DMS79 (cell line): ENCODE measurements at regions not wholly inside any gene's neighbourhood (a gene's known extent, or its start where the extent isn't known, plus 50 kb on each side); places are given as distances from the start of the nearest gene placed in this dataset.

Experiments
- DNase-seq: peaks from one replicate; lab custom pipeline; 2025; lab: John Stamatoyannopoulos, UW

GRCh38 chr4:136841526-136841925, 690.8 kb downstream of the PCDH18 start:
- no peak for DNase-seq

- no peak for DNase-seq
Observed at GRCh38 chr4:136838607-136839006, 693.7 kb downstream of the PCDH18 start.

GRCh38 chr4:136831553-136831952, 700.7 kb downstream of the PCDH18 start:
- no peak for DNase-seq

GRCh38 chr4:136829280-136829679, 703.0 kb downstream of the PCDH18 start:
- DNase-seq, result no peak

- no peak for DNase-seq
Observed at GRCh38 chr4:136823020-136823419, 709.3 kb downstream of the PCDH18 start.

GRCh38 chr4:136818811-136819330, 713.4 kb downstream of the PCDH18 start:
- DNase-seq, result no peak

GRCh38 chr4:136812100-136812880, 720.0 kb downstream of the PCDH18 start:
- DNase-seq, result no peak

GRCh38 chr4:136811496-136812077, 720.7 kb downstream of the PCDH18 start:
- no peak for DNase-seq

GRCh38 chr4:136810626-136811025, 721.7 kb downstream of the PCDH18 start:
- DNase-seq, result no peak

- no peak for DNase-seq
Observed at GRCh38 chr4:136806844-136807243, 725.5 kb downstream of the PCDH18 start.

GRCh38 chr4:136805617-136806016, 726.7 kb downstream of the PCDH18 start:
- DNase-seq, result no peak

GRCh38 chr4:136803433-136803832, 728.9 kb downstream of the PCDH18 start:
- no peak for DNase-seq

- DNase-seq, result no peak
Observed at GRCh38 chr4:136800248-136800647, 732.0 kb downstream of the PCDH18 start.

- DNase-seq, result no peak
Observed at GRCh38 chr4:136796953-136797352, 735.3 kb downstream of the PCDH18 start.

- DNase-seq, result no peak
Observed at GRCh38 chr4:136793848-136794247, 738.4 kb downstream of the PCDH18 start.

GRCh38 chr4:136784326-136784725, 748.0 kb downstream of the PCDH18 start:
- no peak for DNase-seq

- DNase-seq, result no peak
Observed at GRCh38 chr4:136769717-136770116, 762.6 kb downstream of the PCDH18 start.

GRCh38 chr4:136768925-136769275, 763.4 kb downstream of the PCDH18 start:
- DNase-seq, result no peak

- no peak for DNase-seq
Observed at GRCh38 chr4:136768213-136768924, 763.9 kb downstream of the PCDH18 start.

- DNase-seq, result no peak
Observed at GRCh38 chr4:136763919-136764318, 768.4 kb downstream of the PCDH18 start.

GRCh38 chr4:136755531-136755916, 776.8 kb downstream of the PCDH18 start:
- no peak for DNase-seq

- DNase-seq, result no peak
Observed at GRCh38 chr4:136754810-136755530, 777.3 kb downstream of the PCDH18 start.
